ENCODE measurements at regions not wholly inside any gene's neighbourhood (a gene's known extent, or its start where the extent isn't known, plus 50 kb on each side); places are given as distances from the start of the nearest gene placed in this dataset.
"Not testable (repeated sequence)": the region's sequence is repeated elsewhere in the genome, so short reads cannot be mapped to it uniquely, and the experiment has no call there.

DNA sequence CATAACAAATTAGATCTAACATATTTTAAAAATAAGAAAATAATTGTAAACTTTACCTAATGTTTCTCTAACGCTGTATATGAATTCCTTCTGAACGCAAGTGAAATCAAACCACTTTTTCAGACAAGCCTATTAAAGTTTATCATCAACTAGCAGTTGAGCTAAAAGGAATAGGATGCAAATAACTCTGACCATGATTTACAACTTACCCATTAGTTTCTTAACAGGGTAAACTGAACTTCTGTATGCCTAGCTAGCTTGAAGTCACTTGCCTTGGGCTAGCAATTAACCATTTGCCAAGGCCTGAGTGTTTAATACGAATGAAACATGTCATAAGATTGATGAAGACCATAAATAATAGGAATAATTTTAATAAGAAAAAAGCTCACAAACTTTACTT is 762.7 kb upstream of the ARRDC3 start:
- no peak overlapping the region for H3K4me3 ChIP-seq
- H3K27ac ChIP-seq: no peak overlapping the region
- intact Hi-C loops (cut with DNase I; ENCODE audit: low total_unique reads) (no loop called here), in situ Hi-C loops (cut with MboI; ENCODE audit: low pct_ligation_motif_present in 1 of 4, low pct_unique_long_range_greater_than_20kb in 1 of 4, low sequenced_read_pairs in 3 of 4) (no loop called here)
- TF ChIP-seq POLR2A (IDR thresholded peaks at IDR 0.05): no peak
- TF ChIP-seq EP300 (IDR thresholded peaks at IDR 0.05; ENCODE audit: low read depth): no peak
- no peak for TF ChIP-seq POLR2AphosphoS5 (IDR thresholded peaks at IDR 0.05)
- TF ChIP-seq, protein P1, sequence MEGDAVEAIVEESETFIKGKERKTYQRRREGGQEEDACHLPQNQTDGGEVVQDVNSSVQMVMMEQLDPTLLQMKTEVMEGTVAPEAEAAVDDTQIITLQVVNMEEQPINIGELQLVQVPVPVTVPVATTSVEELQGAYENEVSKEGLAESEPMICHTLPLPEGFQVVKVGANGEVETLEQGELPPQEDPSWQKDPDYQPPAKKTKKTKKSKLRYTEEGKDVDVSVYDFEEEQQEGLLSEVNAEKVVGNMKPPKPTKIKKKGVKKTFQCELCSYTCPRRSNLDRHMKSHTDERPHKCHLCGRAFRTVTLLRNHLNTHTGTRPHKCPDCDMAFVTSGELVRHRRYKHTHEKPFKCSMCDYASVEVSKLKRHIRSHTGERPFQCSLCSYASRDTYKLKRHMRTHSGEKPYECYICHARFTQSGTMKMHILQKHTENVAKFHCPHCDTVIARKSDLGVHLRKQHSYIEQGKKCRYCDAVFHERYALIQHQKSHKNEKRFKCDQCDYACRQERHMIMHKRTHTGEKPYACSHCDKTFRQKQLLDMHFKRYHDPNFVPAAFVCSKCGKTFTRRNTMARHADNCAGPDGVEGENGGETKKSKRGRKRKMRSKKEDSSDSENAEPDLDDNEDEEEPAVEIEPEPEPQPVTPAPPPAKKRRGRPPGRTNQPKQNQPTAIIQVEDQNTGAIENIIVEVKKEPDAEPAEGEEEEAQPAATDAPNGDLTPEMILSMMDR (IDR thresholded peaks at IDR 0.05): no peak
- no peaks in the 10 kb centered on the region for H3K36me3 ChIP-seq
- no peak for DNase-seq
- H3K9me3 ChIP-seq: no peaks in the 10 kb centered on the region
- H3K4me1 ChIP-seq: no peaks in the 10 kb centered on the region
- no peaks in the 10 kb centered on the region for H3K27me3 ChIP-seq
- WGBS, 2 donors (ENCODE audit: low coverage in 1 of 2): 61 to 77% methylated on average over 3 of the region's 3 CpGs

DNA sequence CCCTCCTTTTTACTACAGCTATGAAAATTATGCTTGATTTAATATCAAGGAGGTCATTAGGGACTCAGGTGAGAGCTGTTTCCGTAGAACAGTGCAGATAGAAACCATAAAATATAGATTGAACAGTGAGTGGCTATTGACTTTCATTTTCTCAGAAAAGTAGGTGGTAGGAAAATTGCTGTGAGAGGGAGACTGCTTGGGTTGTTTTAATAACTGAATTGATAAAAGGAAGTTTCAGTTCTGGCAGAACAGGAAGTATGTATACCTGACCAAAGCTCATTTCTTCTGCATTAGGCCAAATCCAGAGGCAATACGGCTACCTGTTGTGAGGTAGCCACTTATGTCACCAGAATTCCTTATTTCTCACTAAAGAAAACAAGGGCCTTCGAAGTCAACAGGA is 761.7 kb upstream of the ARRDC3 start:
- no peaks in the 10 kb centered on the region for H3K4me1 ChIP-seq
- no peak for DNase-seq
- TF ChIP-seq POLR2AphosphoS5 (IDR thresholded peaks at IDR 0.05): no peak
- TF ChIP-seq POLR2A (IDR thresholded peaks at IDR 0.05): no peak
- TF ChIP-seq, protein P1 (IDR thresholded peaks at IDR 0.05): no peak
- no peak for TF ChIP-seq EP300 (IDR thresholded peaks at IDR 0.05; ENCODE audit: low read depth)
- WGBS, 2 donors (ENCODE audit: low coverage in 1 of 2): 56 to 58% methylated on average over 3 of the region's 3 CpGs
- no peaks in the 10 kb centered on the region for H3K9me3 ChIP-seq
- H3K4me3 ChIP-seq: no peak overlapping the region
- H3K36me3 ChIP-seq: no peaks in the 10 kb centered on the region
- in situ Hi-C loops (cut with MboI; ENCODE audit: low pct_ligation_motif_present in 1 of 4, low pct_unique_long_range_greater_than_20kb in 1 of 4, low sequenced_read_pairs in 3 of 4) (no loop called here), intact Hi-C loops (cut with DNase I; ENCODE audit: low total_unique reads) (no loop called here)
- no peaks in the 10 kb centered on the region for H3K27me3 ChIP-seq
- H3K27ac ChIP-seq: no peak overlapping the region

DNA sequence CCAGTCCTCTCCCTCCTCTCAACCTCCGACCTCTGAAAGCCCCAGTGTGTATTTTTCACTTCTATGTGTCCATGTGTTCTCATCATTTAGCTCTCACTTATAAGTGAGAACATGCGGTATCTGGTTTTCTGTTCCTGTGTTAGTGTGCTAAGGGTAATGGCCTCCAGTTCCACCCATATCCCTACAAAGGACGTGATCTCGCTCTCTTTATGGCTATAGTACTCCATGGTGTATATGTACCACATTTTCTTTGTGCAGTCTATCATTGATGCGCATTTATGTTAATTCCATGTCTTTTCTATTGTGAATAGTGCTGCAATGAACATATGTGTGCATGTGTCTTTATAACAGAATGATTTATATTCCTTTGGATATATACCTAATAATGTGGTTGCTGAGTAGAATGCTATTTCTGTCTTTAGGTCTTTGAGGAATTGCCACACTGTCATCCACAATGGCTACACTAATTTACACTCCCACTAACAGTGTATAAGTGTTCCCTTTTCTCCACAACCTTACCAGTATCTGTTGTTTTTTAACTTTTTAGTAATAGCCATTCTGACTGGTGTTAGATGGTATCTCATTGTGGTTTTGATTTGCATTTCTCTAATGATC is 749.3 kb upstream of the ARRDC3 start:
- H3K27me3 ChIP-seq; H3K36me3 ChIP-seq; H3K27ac ChIP-seq; H3K4me1 ChIP-seq; in situ Hi-C loops (cut with MboI; ENCODE audit: low pct_ligation_motif_present in 1 of 4, low pct_unique_long_range_greater_than_20kb in 1 of 4, low sequenced_read_pairs in 3 of 4); intact Hi-C loops (cut with DNase I; ENCODE audit: low total_unique reads); H3K9me3 ChIP-seq; H3K4me3 ChIP-seq; DNase-seq: not testable (repeated sequence)
- 75 to 76% methylated on average over 5 of the region's 5 CpGs for WGBS, 2 donors (ENCODE audit: low coverage in 1 of 2)

DNA sequence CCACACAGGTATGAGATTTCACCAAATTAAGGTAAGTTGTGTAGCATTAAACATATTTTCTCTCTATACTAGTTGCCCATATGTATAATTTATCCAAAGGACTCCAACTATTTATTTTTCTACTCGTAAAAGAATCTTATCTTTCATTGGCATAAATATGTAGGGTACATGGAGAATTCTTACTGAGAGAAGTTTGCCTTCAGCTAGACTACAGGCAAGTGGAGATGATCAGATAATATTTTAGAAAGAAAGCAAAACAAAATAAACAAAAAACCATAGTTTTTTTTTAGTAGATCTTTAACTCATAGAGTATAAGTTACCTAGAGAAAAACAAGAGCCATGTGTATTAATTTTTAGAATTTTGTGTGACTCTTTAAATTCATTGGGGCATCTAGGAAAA is 743.1 kb upstream of the ARRDC3 start:
- H3K4me1 ChIP-seq: no peaks in the 10 kb centered on the region

More for the DNA sequence above, 743.1 kb upstream of the ARRDC3 start:
- Histone ChIP-seq H3K9me3 (no peaks in the 10 kb centered on the region), H3K4me3 (no peak overlapping the region), H3K27me3 (no peaks in the 10 kb centered on the region), H3K27ac (no peak overlapping the region), H3K36me3 (no peaks in the 10 kb centered on the region)
- TF ChIP-seq POLR2AphosphoS5 (IDR thresholded peaks at IDR 0.05): no peak
- TF ChIP-seq POLR2A (IDR thresholded peaks at IDR 0.05): no peak
- TF ChIP-seq, protein P1 (IDR thresholded peaks at IDR 0.05): no peak
- no peak for TF ChIP-seq EP300 (IDR thresholded peaks at IDR 0.05; ENCODE audit: low read depth)
- 46 to 60% methylated on average over 1 of the region's 1 CpG for WGBS, 2 donors (ENCODE audit: low coverage in 1 of 2)
- in situ Hi-C loops (cut with MboI; ENCODE audit: low pct_ligation_motif_present in 1 of 4, low pct_unique_long_range_greater_than_20kb in 1 of 4, low sequenced_read_pairs in 3 of 4) (no loop called here), intact Hi-C loops (cut with DNase I; ENCODE audit: low total_unique reads) (no loop called here)
- DNase-seq: no peak
